HL-60 (cell line): ENCODE measurements at regions not wholly inside any gene's neighbourhood (a gene's known extent, or its start where the extent isn't known, plus 50 kb on each side); places are given as distances from the start of the nearest gene placed in this dataset.

ENCODE experiments used
- DNase-seq, 2 experiments: peaks; one replicate each; pipeline ENCODE4 v3.0.0-alpha.2; 2010 to 2020; ENCODE audit warnings: low read depth in 1 of 2, low spot score in 1 of 2
- H3K27ac ChIP-seq: fragments of 250-450 bp; sonication (Bioruptor Pico); replicated peaks from 2 replicates; pipeline ENCODE4 v1.5.1; 2020; ENCODE audit warnings: mild to moderate bottlenecking, moderate library complexity
- H3K27me3 ChIP-seq: fragments of 250-450 bp; sonication (Bioruptor Pico); 2 replicates; pipeline ENCODE4 v1.5.1; 2021; ENCODE audit warnings: mild to moderate bottlenecking, moderate library complexity; ENCODE audit not compliant: insufficient read depth, poor library complexity, severe bottlenecking
- H3K4me3 ChIP-seq: replicated peaks from 2 replicates; pipeline ENCODE4 v1.5.1; 2011; ENCODE audit warnings: mild to moderate bottlenecking, control low read depth, low read length; ENCODE audit not compliant: insufficient read depth
- GABPA ChIP-seq: IDR thresholded peaks from 2 replicates; pipeline ENCODE4 v1.6.1; 2012; ENCODE audit warnings: low read depth
- POLR2AphosphoS5 ChIP-seq: IDR thresholded peaks from 2 replicates; pipeline ENCODE4 v1.6.1; 2012; ENCODE audit warnings: low read depth
- SPI1 ChIP-seq: IDR thresholded peaks from 2 replicates; pipeline ENCODE4 v1.6.1; 2012; ENCODE audit warnings: low read depth, mild to moderate bottlenecking, borderline replicate concordance
- TF ChIP-seq, protein P1 (sequence below): IDR thresholded peaks from 2 replicates; pipeline ENCODE4 v1.6.1; 2012; ENCODE audit warnings: low read depth; ENCODE audit not compliant: insufficient replicate concordance
- TF ChIP-seq, protein P2 (sequence below): IDR thresholded peaks from one replicate; pipeline ENCODE4 v1.5.1; 2011; ENCODE audit warnings: low read length, control low read depth, inconsistent platforms; ENCODE audit not compliant: insufficient read depth

DNA sequence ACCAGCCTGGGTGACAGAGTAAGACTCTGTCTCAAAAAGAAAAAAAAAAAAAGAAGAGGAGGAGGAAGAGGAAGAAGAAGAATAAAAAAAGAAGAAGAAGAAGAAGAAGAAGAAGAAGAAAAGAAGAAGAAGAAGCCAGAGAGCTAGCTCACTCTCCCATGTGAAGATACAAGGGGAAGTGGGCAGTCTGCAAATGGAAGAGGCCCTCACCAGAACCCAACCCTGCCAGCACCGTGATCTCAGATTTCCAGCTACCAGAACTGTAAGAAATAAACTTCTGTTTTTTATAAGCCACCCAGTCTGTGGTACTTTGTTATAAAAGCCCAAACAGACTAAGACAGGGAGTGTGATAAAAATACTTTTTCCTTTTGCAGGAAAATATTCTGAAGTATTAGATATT is 130.7 kb downstream of the ETNK1 start:
- Histone ChIP-seq H3K27me3 (no peaks in the 10 kb centered on the region), H3K27ac (no peak overlapping the region), H3K4me3 (no peak overlapping the region)
- TF ChIP-seq POLR2AphosphoS5 (no peak), SPI1 (peak; percentile 76; the same call in 1 of the 2 replicates), GABPA (no peak)
- TF ChIP-seq, protein P1, sequence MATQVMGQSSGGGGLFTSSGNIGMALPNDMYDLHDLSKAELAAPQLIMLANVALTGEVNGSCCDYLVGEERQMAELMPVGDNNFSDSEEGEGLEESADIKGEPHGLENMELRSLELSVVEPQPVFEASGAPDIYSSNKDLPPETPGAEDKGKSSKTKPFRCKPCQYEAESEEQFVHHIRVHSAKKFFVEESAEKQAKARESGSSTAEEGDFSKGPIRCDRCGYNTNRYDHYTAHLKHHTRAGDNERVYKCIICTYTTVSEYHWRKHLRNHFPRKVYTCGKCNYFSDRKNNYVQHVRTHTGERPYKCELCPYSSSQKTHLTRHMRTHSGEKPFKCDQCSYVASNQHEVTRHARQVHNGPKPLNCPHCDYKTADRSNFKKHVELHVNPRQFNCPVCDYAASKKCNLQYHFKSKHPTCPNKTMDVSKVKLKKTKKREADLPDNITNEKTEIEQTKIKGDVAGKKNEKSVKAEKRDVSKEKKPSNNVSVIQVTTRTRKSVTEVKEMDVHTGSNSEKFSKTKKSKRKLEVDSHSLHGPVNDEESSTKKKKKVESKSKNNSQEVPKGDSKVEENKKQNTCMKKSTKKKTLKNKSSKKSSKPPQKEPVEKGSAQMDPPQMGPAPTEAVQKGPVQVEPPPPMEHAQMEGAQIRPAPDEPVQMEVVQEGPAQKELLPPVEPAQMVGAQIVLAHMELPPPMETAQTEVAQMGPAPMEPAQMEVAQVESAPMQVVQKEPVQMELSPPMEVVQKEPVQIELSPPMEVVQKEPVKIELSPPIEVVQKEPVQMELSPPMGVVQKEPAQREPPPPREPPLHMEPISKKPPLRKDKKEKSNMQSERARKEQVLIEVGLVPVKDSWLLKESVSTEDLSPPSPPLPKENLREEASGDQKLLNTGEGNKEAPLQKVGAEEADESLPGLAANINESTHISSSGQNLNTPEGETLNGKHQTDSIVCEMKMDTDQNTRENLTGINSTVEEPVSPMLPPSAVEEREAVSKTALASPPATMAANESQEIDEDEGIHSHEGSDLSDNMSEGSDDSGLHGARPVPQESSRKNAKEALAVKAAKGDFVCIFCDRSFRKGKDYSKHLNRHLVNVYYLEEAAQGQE = no peak
- TF ChIP-seq, protein P2, sequence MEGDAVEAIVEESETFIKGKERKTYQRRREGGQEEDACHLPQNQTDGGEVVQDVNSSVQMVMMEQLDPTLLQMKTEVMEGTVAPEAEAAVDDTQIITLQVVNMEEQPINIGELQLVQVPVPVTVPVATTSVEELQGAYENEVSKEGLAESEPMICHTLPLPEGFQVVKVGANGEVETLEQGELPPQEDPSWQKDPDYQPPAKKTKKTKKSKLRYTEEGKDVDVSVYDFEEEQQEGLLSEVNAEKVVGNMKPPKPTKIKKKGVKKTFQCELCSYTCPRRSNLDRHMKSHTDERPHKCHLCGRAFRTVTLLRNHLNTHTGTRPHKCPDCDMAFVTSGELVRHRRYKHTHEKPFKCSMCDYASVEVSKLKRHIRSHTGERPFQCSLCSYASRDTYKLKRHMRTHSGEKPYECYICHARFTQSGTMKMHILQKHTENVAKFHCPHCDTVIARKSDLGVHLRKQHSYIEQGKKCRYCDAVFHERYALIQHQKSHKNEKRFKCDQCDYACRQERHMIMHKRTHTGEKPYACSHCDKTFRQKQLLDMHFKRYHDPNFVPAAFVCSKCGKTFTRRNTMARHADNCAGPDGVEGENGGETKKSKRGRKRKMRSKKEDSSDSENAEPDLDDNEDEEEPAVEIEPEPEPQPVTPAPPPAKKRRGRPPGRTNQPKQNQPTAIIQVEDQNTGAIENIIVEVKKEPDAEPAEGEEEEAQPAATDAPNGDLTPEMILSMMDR = no peak
- peak in 1 of 2 experiments; percentile 46 for DNase-seq

DNA sequence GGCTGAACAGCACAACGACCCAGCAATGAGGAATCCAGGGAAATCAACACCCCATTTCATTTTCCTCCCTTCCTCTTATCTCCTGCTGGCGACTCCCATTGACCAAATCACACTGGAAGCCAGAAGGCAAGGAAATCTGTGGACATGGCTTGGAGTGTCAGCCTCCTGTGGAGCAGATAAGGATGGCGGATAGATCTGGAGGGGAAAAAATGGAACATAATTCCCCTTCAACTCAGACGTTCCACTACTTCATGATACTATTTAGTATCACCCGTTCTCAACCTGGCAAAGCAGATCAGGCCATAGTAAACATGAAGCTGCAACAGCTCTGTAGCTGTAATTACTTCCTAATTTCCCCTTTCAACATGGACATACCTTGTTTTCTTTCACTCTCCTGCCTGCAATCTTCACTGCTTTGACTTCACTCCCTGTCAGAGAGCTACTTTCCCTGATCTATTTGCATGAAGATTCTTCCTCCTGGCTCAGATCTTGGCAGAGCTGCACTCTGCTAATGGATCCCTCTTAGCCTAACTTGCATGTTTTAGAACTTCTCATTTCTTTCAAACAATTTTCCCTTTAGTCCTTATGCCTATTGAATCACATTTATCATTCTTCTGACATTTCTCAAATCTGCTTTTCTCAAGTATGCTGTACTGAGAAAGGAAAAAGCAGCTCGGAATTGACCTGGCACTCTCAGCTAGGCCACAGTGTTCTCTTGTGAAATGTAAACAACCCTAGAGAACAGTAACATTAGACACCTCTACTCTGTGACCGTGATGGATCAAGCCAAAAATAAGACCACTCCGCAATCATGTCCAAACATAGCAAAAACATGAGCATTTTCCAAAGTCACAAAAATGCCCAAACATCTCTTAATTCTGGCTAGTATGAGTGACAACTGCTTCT is 135.1 kb downstream of the ETNK1 start:
- Histone ChIP-seq H3K27me3 (no peaks in the 10 kb centered on the region), H3K4me3 (no peak overlapping the region), H3K27ac (no peak overlapping the region)
- no peak for DNase-seq
- TF ChIP-seq SPI1 = no peak
- TF ChIP-seq, protein P2 = no peak

DNA sequence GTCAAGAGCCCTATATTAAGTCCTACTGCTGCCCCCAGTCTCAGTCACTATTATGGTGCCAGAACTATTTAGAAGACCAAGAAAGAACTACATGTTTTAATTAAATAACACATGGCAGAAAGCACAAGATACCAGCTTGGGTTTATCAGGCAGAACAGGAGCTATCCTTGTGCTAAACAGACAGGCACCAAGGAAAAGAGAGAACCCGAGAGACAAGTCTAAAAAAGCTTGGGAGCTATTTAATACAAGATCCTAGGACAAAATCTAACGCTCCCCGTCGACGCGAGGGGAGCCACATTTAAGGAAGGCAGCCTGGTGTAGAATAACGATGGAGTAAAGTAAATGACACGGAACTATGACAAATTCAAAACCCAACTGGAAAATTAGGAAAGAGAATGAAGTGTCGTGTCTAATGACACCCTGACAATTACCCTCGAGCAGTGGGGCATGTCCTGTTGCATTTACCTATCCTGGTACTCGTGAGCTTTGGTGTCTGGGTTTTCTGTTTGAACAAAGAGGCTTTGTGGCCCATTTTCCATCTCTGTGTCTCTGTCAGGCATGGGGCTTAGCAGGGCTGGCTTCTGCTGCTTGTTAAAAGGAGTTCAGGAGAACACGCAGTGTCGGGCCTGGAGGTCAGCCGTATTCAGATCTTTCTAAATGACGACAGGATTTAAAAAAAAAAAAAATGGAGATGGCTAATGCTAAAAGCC is 140.6 kb downstream of the ETNK1 start:
- Histone ChIP-seq H3K4me3 (no peak overlapping the region), H3K27me3 (peaks cover 3% of the 10 kb centered on the region), H3K27ac (no peak overlapping the region)
- TF ChIP-seq SPI1 (no peak), GABPA (no peak), POLR2AphosphoS5 (no peak)
- TF ChIP-seq, protein P2 = no peak
- TF ChIP-seq, protein P1 = no peak
- DNase-seq = no peak
